ENCODE measurements at regions not wholly inside any gene's neighbourhood (a gene's known extent, or its start where the extent isn't known, plus 50 kb on each side); places are given as distances from the start of the nearest gene placed in this dataset.

GRCh38 chr18:41353777-41354528, 601.1 kb upstream of the PIK3C3 start:
- TF ChIP-seq CTCF (IDR thresholded peaks at IDR 0.05): no peak
- TF ChIP-seq POLR2A (IDR thresholded peaks at IDR 0.05): no peak
